Cardiac muscle cell (in vitro differentiated cells and primary cell): ENCODE measurements at regions not wholly inside any gene's neighbourhood (a gene's known extent, or its start where the extent isn't known, plus 50 kb on each side); places are given as distances from the start of the nearest gene placed in this dataset.

Source experiments
- DNase-seq, 2 donors: peaks; one replicate each; pipeline versions ENCODE4 v3.0.0 to v3.0.0-alpha.2; 2010 to 2017; ENCODE audit warnings: low read depth in 1 of 2, low spot score in 1 of 2
- H3K27ac ChIP-seq: fragments of 200-600 bp; sonication (generic); 2 replicates; pipeline ENCODE4 v1.5.1; 2016
- H3K27me3 ChIP-seq: fragments of 200-600 bp; sonication (generic); 2 replicates; pipeline ENCODE4 v1.6.0; 2016; ENCODE audit warnings: control low read depth
- H3K36me3 ChIP-seq: fragments of 200-600 bp; sonication (generic); 2 replicates; pipeline ENCODE4 v1.5.1; 2016; ENCODE audit warnings: control low read depth
- H3K4me1 ChIP-seq: fragments of 200-600 bp; sonication (generic); 2 replicates; pipeline ENCODE4 v1.8.1; 2017; ENCODE audit warnings: low read depth, mild to moderate bottlenecking, mixed run types
- H3K4me3 ChIP-seq: fragments of 200-600 bp; sonication (generic); 2 replicates; pipeline ENCODE4 v1.5.1; 2016; ENCODE audit warnings: mild to moderate bottlenecking
- H3K9me3 ChIP-seq: fragments of 200-600 bp; sonication (generic); 2 replicates; pipeline ENCODE4 v1.5.1; 2017; ENCODE audit warnings: low read depth, mild to moderate bottlenecking, control low read depth
- TF ChIP-seq, protein P1 (sequence below): IDR thresholded peaks from 2 replicates; pipeline ENCODE4 v1.5.1; 2012; ENCODE audit warnings: low read depth, mild to moderate bottlenecking, low read length

- TF ChIP-seq, protein P1, sequence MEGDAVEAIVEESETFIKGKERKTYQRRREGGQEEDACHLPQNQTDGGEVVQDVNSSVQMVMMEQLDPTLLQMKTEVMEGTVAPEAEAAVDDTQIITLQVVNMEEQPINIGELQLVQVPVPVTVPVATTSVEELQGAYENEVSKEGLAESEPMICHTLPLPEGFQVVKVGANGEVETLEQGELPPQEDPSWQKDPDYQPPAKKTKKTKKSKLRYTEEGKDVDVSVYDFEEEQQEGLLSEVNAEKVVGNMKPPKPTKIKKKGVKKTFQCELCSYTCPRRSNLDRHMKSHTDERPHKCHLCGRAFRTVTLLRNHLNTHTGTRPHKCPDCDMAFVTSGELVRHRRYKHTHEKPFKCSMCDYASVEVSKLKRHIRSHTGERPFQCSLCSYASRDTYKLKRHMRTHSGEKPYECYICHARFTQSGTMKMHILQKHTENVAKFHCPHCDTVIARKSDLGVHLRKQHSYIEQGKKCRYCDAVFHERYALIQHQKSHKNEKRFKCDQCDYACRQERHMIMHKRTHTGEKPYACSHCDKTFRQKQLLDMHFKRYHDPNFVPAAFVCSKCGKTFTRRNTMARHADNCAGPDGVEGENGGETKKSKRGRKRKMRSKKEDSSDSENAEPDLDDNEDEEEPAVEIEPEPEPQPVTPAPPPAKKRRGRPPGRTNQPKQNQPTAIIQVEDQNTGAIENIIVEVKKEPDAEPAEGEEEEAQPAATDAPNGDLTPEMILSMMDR: no peak
These were observed 470.7 kb downstream of the ETV1 start for GRCh38 chr7:13518738-13519137.

GRCh38 chr7:13524076-13524475 lies 465.4 kb downstream of the ETV1 start:
- H3K4me3 ChIP-seq: no peak overlapping the region
- no peaks in the 10 kb centered on the region for H3K9me3 ChIP-seq
- no peak for DNase-seq
- H3K36me3 ChIP-seq: no peaks in the 10 kb centered on the region
- TF ChIP-seq, protein P1: no peak
- H3K27ac ChIP-seq: no peak overlapping the region
- no peaks in the 10 kb centered on the region for H3K4me1 ChIP-seq
- no peaks in the 10 kb centered on the region for H3K27me3 ChIP-seq

More at GRCh38 chr7:13518738-13519137, 470.7 kb downstream of the ETV1 start:
- no peak overlapping the region for H3K27ac ChIP-seq
- no peaks in the 10 kb centered on the region for H3K36me3 ChIP-seq
- no peaks in the 10 kb centered on the region for H3K4me1 ChIP-seq
- H3K27me3 ChIP-seq: no peaks in the 10 kb centered on the region
- DNase-seq: no peak
- no peak overlapping the region for H3K4me3 ChIP-seq
- H3K9me3 ChIP-seq: no peaks in the 10 kb centered on the region

GRCh38 chr7:13532028-13532753 lies 457.3 kb downstream of the ETV1 start:
- Histone ChIP-seq H3K36me3 (no peaks in the 10 kb centered on the region), H3K27ac (no peak overlapping the region), H3K4me3 (no peak overlapping the region), H3K9me3 (no peaks in the 10 kb centered on the region), H3K27me3 (no peaks in the 10 kb centered on the region), H3K4me1 (no peaks in the 10 kb centered on the region)
- DNase-seq: no peak
- TF ChIP-seq, protein P1: no peak

GRCh38 chr7:13538669-13539068 lies 450.8 kb downstream of the ETV1 start:
- DNase-seq: peak in 1 of 2 donors; percentile 38
- no peaks in the 10 kb centered on the region for H3K9me3 ChIP-seq
- H3K36me3 ChIP-seq: no peaks in the 10 kb centered on the region
- H3K27ac ChIP-seq: no peak overlapping the region
- TF ChIP-seq, protein P1: no peak
- H3K4me3 ChIP-seq: no peak overlapping the region
- no peaks in the 10 kb centered on the region for H3K4me1 ChIP-seq
- H3K27me3 ChIP-seq: no peaks in the 10 kb centered on the region

DNA sequence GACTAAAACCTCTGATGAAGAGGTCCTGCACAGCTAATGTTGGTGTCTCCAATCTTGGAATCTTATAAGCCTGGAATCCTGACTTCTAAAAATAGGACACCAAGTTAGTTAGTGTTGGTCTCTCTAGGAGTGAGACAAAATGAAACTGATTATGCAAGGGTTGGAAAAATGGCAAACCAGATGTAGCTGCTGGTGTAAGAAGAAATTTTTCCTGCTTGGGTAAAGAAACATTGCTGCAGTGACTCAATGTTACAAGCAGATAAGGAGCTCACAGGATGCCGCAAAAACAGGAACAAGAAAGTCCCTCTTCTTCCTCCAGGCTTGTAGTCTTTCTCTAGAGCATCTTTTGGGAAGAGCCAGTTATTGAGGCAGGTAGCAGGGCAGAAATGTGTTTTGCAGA lies 449.0 kb downstream of the ETV1 start:
- DNase-seq: peak in 1 of 2 donors; percentile 77
- no peak overlapping the region for H3K4me3 ChIP-seq
- TF ChIP-seq, protein P1: no peak
- no peaks in the 10 kb centered on the region for H3K9me3 ChIP-seq
- no peaks in the 10 kb centered on the region for H3K27me3 ChIP-seq
- no peaks in the 10 kb centered on the region for H3K4me1 ChIP-seq
- no peaks in the 10 kb centered on the region for H3K36me3 ChIP-seq
- no peak overlapping the region for H3K27ac ChIP-seq

DNA sequence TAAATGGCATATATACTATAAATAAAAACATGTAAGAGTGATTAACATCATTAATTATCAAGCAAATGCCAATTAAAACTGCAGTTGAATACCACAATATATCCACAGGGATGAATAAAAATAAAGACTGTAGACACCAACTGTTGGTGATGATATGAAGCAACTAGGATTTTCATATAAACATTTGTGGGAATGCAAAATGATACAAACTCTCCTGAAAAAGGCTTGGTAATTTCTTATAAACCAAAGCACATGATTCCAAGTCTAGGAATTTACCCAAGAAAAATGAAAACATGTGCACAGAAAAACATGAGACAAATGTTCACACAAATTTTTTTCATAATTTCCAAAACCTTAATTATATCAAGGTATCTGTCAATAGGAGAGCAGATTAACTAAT lies 448.1 kb downstream of the ETV1 start:
- H3K4me3 ChIP-seq: no peak overlapping the region
- no peaks in the 10 kb centered on the region for H3K9me3 ChIP-seq
- H3K27ac ChIP-seq: no peak overlapping the region
- H3K4me1 ChIP-seq: no peaks in the 10 kb centered on the region
- no peak for DNase-seq
- TF ChIP-seq, protein P1: no peak
- no peaks in the 10 kb centered on the region for H3K27me3 ChIP-seq
- no peaks in the 10 kb centered on the region for H3K36me3 ChIP-seq
